Fibroblast of skin of abdomen (primary cell): ENCODE measurements at regions not wholly inside any gene's neighbourhood (a gene's known extent, or its start where the extent isn't known, plus 50 kb on each side); places are given as distances from the start of the nearest gene placed in this dataset.

Experiments
- DNase-seq: peaks from one replicate; pipeline ENCODE4 v3.0.0-alpha.2; 2013

DNA sequence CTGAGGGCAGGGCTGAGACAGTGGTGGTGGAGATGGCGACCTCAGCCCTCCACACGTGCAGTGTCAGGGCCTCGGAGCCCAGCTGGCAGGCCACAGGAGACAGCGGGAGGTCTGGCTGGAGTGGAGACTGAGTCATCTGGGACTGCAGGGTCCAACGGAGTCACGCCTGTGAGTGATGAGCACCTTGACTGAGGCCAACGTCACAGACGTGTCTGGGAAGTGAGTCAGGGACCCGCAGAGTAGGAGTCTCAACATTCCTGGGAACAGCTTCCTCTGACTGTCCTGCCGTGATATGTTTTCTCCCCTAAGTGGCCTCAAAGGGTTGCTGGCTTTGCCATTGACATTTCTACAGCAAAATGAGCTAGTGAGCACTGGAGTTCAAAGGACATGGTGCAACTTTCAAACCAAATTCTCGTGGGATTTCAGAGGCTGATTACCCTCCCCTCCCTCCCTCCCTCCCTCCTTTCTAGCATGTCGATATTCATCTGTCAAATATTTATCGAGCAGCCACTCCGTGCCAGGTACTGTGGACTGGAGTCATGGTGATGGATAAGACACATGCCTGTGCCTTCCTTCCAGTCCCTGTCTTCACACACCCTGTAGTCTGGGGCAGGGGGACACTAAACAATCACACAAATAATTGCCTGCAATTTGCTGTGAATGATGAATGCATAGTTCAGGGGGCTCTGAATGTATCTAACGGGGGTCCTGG lies 53.3 kb upstream of the AMOTL2 start:
- peak; percentile 100 for DNase-seq

GRCh38 chr3:134426660-134427181 lies 52.5 kb upstream of the AMOTL2 start:
- peak; percentile 69 for DNase-seq

- no peak for DNase-seq
Observed at GRCh38 chr3:134425943-134426342, 51.7 kb upstream of the AMOTL2 start.
